ENCODE measurements at regions not wholly inside any gene's neighbourhood (a gene's known extent, or its start where the extent isn't known, plus 50 kb on each side); places are given as distances from the start of the nearest gene placed in this dataset.

GRCh38 chr2:100213595-100213994, 71.2 kb upstream of the AFF3 start:
- TF ChIP-seq CTCF (IDR thresholded peaks at IDR 0.05) (no peak), POLR2AphosphoS5 (IDR thresholded peaks at IDR 0.05) (no peak), POLR2A (IDR thresholded peaks at IDR 0.05) (no peak)
